ENCODE measurements at regions not wholly inside any gene's neighbourhood (a gene's known extent, or its start where the extent isn't known, plus 50 kb on each side); places are given as distances from the start of the nearest gene placed in this dataset.
"Not testable (repeated sequence)": the region's sequence is repeated elsewhere in the genome, so short reads cannot be mapped to it uniquely, and the experiment has no call there.

DNA sequence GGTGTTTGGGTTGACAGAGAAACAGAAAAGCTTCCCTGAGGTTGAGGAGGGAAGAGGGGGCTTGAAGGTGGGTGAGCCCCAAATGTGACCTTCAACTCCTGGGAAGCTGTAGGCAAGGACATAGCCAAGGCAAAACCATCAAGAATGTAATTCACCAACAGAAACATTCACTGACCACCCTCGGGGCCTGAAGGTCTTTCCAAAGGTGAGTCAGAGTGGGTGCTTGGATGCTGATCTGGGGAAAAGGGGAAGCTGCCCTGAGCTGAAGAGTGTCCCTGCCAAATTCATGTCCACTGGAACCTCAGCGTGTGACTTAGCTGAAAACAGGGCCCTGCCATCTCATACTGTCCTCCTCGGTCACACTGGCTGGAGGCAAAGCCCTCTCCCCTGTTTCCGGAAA lies 234.2 kb upstream of the SULF2 start:
- peaks cover 6 to 42% of the 10 kb centered on the region in 2 donors for H3K27me3 Mint-ChIP-seq
- Histone ChIP-seq H3K9me3 (ENCODE audit: low read length) (no peaks in the 10 kb centered on the region), H3K4me3 (ENCODE audit: low read length) (no peak overlapping the region), H3K27ac (ENCODE audit: low read depth, low read length) (no peak overlapping the region), H3K27me3 (ENCODE audit: insufficient read depth, low read length, poor library complexity, severe bottlenecking) (no peaks in the 10 kb centered on the region), H3K36me3 (ENCODE audit: insufficient read depth, low read length) (no peaks in the 10 kb centered on the region), H3K4me1 (ENCODE audit: insufficient read depth, low read length) (no peaks in the 10 kb centered on the region)
- H3K9me3 Mint-ChIP-seq, result peaks cover 2 to 8% (median 3%) of the 10 kb centered on the region in 5 donors
- peaks cover 0 to 3% (median 0%) of the 10 kb centered on the region in 3 donors for H3K36me3 Mint-ChIP-seq
- POLR2A ChIA-PET, result no interaction called here
- H3K27ac Mint-ChIP-seq, result no peak overlapping the region
- no peak overlapping the region for H3K4me3 Mint-ChIP-seq
- H3K4me1 Mint-ChIP-seq, result no peaks in the 10 kb centered on the region
- CTCF ChIA-PET, result no interaction called here
- no peak for DNase-seq

DNA sequence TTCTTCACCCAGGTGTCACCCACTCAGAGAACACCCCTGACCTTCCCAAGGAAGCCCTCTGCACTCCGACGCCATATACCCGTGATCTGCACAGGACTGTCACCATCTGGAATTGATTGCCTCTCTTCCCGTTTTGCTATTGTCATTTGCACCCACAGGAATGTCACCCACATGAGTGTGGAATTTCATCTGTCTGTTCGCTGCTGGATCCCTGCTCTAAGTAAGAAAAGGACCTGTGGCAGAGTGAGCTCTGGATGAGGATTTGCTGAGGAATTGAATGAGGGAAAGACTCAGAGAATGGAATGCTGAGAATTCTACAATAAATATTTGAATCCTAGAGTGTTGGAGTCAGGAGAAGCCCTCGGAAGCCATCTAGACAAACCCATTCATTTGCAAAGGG lies 233.6 kb upstream of the SULF2 start:
- H3K4me3 ChIP-seq (ENCODE audit: low read length); DNase-seq; H3K4me1 Mint-ChIP-seq; H3K27me3 ChIP-seq (ENCODE audit: insufficient read depth, low read length, poor library complexity, severe bottlenecking); H3K36me3 Mint-ChIP-seq; H3K4me1 ChIP-seq (ENCODE audit: insufficient read depth, low read length); POLR2A ChIA-PET; H3K27ac Mint-ChIP-seq; H3K27ac ChIP-seq (ENCODE audit: low read depth, low read length); H3K9me3 Mint-ChIP-seq; H3K9me3 ChIP-seq (ENCODE audit: low read length); H3K36me3 ChIP-seq (ENCODE audit: insufficient read depth, low read length); CTCF ChIA-PET; H3K4me3 Mint-ChIP-seq: not testable (repeated sequence)
- H3K27me3 Mint-ChIP-seq, result peaks cover 6 to 38% of the 10 kb centered on the region in 2 donors

DNA sequence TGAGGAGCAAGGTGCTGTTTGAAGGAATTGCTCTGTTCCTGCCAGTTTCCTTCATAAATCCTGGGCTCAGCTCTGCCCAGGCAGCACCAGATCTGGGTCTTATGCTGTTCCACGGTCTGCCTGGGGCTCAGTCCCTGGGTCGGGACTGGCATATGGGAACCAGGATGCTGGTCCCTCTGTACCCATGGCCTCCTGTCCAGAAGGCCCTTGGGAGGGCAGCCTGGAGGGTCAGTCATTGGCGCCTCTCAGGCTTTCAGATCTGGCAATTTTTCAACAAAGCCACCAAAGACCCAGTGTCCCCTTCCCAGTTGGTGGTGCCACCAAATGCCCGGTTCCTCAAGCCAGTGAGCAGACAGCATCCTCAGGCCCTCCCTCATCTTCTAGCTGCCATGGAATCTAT lies 232.7 kb upstream of the SULF2 start:
- peaks cover 0 to 3% (median 0%) of the 10 kb centered on the region in 3 donors for H3K36me3 Mint-ChIP-seq
- H3K4me3 ChIP-seq (ENCODE audit: low read length), result no peak overlapping the region
- H3K4me1 ChIP-seq (ENCODE audit: insufficient read depth, low read length), result no peaks in the 10 kb centered on the region
- H3K4me1 Mint-ChIP-seq, result no peaks in the 10 kb centered on the region
- ChIA-PET POLR2A (no interaction called here), CTCF (no interaction called here)
- H3K27me3 ChIP-seq (ENCODE audit: insufficient read depth, low read length, poor library complexity, severe bottlenecking), result no peaks in the 10 kb centered on the region
- H3K27ac ChIP-seq (ENCODE audit: low read depth, low read length), result no peak overlapping the region
- DNase-seq, result no peak
- peaks cover 6 to 43% of the 10 kb centered on the region in 2 donors for H3K27me3 Mint-ChIP-seq
- no peak overlapping the region for H3K27ac Mint-ChIP-seq
- no peaks in the 10 kb centered on the region for H3K36me3 ChIP-seq (ENCODE audit: insufficient read depth, low read length)
- no peak overlapping the region for H3K4me3 Mint-ChIP-seq
- no peaks in the 10 kb centered on the region for H3K9me3 ChIP-seq (ENCODE audit: low read length)
- H3K9me3 Mint-ChIP-seq, result peaks cover 2 to 10% (median 7%) of the 10 kb centered on the region in 5 donors

DNA sequence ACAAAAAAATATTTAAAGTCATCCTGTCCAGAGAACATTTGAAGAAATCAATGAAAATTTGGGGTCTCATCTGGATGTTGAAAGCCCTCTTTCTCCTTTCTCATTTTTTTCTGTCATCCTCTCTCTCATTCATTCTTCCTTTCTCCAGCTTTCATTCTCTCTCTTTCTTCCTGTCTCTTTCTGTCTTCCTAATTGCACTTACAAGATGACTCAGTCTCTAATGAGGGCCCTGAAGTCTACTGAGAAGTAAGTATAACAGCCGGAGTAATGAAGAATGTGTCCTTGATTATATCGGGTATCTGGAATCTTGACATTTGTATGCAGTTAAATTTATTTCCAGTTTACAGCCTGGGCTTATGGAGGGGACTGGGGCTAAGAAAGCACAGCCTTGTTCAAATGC lies 232.2 kb upstream of the SULF2 start:
- Histone ChIP-seq H3K36me3 (ENCODE audit: insufficient read depth, low read length) (no peaks in the 10 kb centered on the region), H3K27ac (ENCODE audit: low read depth, low read length) (no peak overlapping the region), H3K27me3 (ENCODE audit: insufficient read depth, low read length, poor library complexity, severe bottlenecking) (no peaks in the 10 kb centered on the region), H3K4me1 (ENCODE audit: insufficient read depth, low read length) (no peaks in the 10 kb centered on the region), H3K9me3 (ENCODE audit: low read length) (no peaks in the 10 kb centered on the region), H3K4me3 (ENCODE audit: low read length) (no peak overlapping the region)
- DNase-seq, result no peak
- H3K27me3 Mint-ChIP-seq, result peaks cover 6 to 47% of the 10 kb centered on the region in 2 donors
- ChIA-PET POLR2A (no interaction called here), CTCF (no interaction called here)
- no peaks in the 10 kb centered on the region for H3K4me1 Mint-ChIP-seq
- peaks cover 0 to 1% (median 0%) of the 10 kb centered on the region in 3 donors for H3K36me3 Mint-ChIP-seq
- peaks cover under 1 to 10% (median 8%) of the 10 kb centered on the region in 5 donors for H3K9me3 Mint-ChIP-seq
- no peak overlapping the region for H3K27ac Mint-ChIP-seq
- no peak overlapping the region for H3K4me3 Mint-ChIP-seq

DNA sequence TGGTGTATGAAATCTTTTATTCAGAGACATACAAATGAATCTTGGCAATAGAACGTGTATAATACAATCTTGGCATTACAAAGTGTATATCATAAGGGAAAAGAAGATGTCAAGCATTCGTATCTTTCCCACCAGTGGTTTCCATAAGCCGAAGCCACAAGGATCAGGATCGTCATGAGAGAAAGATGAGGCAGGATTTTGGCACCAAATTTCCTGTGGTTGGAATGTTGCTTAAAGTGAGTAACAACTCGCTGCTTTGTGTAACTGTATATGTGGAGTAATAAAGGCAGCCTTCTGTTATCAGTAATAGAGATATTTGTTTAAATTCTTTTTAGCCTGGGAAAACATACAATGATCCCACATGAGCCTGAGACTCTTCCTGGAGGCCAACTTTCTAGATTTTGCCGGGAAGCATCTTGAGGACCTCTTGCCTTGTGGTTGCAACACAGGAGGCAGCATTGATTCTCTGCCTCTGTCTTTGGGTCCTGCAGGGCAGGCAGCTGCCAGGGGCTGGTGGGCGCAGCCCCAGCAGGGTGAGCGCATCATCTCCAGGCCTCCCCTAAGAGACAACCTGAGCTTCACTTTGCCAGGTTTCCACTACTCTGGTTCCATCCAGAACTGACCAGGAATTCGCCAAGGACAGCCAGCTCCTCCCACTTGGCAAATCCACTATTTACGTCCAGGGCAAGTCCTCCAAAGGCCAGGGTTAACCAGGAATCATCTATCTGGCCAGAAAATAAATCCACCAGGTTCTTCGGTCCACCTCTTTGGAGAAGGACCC lies 230.9 kb upstream of the SULF2 start:
- ChIA-PET POLR2A (no interaction called here), CTCF (no interaction called here)
- H3K36me3 Mint-ChIP-seq, result no peaks in the 10 kb centered on the region
- Histone ChIP-seq H3K9me3 (ENCODE audit: low read length) (no peaks in the 10 kb centered on the region), H3K27ac (ENCODE audit: low read depth, low read length) (no peak overlapping the region), H3K4me3 (ENCODE audit: low read length) (no peak overlapping the region), H3K27me3 (ENCODE audit: insufficient read depth, low read length, poor library complexity, severe bottlenecking) (no peaks in the 10 kb centered on the region), H3K4me1 (ENCODE audit: insufficient read depth, low read length) (no peaks in the 10 kb centered on the region), H3K36me3 (ENCODE audit: insufficient read depth, low read length) (no peaks in the 10 kb centered on the region)
- H3K4me1 Mint-ChIP-seq, result no peaks in the 10 kb centered on the region
- peaks cover 6 to 44% of the 10 kb centered on the region in 2 donors for H3K27me3 Mint-ChIP-seq
- H3K9me3 Mint-ChIP-seq, result peaks cover 6 to 15% (median 13%) of the 10 kb centered on the region in 5 donors
- H3K4me3 Mint-ChIP-seq, result no peak overlapping the region
- DNase-seq, result no peak
- peak overlapping the region in 1 of 8 donors; percentile 57 for H3K27ac Mint-ChIP-seq

DNA sequence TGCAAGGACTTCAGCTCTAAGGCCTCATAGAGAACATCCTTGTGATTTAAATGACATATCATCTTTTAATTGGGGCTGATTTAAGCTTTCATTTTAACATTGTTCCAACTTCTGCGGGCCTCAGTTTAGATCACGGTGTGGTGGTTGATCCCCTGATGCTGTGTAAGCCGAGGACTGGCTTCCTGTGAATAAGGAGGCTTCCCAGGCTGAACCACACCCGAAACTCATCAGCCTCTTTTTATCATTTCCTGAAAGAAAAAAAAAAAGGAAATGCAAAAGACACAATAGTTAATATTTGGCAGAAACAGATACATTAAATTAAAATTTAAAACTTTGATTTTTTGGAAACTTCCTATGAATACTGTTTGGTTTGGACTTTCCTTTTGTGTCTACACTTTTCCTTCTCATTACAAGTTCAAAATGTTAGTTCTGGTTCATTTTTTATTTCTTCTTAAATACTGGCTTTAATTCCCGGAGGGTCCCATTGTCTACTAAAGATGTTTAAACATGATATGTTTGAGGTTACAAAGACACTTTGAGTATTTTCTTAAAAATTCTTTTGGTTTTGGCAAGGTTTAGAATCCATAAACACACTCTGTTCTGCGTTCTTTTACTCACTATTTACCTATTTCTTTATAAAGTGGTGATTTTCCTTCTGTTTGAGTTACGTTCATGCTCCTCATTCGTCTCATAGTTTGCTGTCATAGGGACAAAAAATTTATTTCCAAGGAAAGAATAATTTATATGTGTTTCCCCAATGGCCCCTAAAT lies 230.0 kb upstream of the SULF2 start:
- ChIA-PET POLR2A (no interaction called here), CTCF (no interaction called here)
- H3K9me3 Mint-ChIP-seq, result peaks cover 6 to 15% (median 13%) of the 10 kb centered on the region in 5 donors
- H3K4me3 Mint-ChIP-seq, result no peak overlapping the region
- H3K36me3 ChIP-seq (ENCODE audit: insufficient read depth, low read length), result no peaks in the 10 kb centered on the region
- H3K4me1 ChIP-seq (ENCODE audit: insufficient read depth, low read length), result no peaks in the 10 kb centered on the region
- H3K27me3 ChIP-seq (ENCODE audit: insufficient read depth, low read length, poor library complexity, severe bottlenecking), result no peaks in the 10 kb centered on the region
- H3K4me3 ChIP-seq (ENCODE audit: low read length), result no peak overlapping the region
- no peak overlapping the region for H3K27ac Mint-ChIP-seq
- H3K9me3 ChIP-seq (ENCODE audit: low read length), result no peaks in the 10 kb centered on the region
- no peak for DNase-seq
- H3K4me1 Mint-ChIP-seq, result no peaks in the 10 kb centered on the region
- no peak overlapping the region for H3K27ac ChIP-seq (ENCODE audit: low read depth, low read length)
- peaks cover 3 to 39% of the 10 kb centered on the region in 2 donors for H3K27me3 Mint-ChIP-seq
- H3K36me3 Mint-ChIP-seq, result no peaks in the 10 kb centered on the region

DNA sequence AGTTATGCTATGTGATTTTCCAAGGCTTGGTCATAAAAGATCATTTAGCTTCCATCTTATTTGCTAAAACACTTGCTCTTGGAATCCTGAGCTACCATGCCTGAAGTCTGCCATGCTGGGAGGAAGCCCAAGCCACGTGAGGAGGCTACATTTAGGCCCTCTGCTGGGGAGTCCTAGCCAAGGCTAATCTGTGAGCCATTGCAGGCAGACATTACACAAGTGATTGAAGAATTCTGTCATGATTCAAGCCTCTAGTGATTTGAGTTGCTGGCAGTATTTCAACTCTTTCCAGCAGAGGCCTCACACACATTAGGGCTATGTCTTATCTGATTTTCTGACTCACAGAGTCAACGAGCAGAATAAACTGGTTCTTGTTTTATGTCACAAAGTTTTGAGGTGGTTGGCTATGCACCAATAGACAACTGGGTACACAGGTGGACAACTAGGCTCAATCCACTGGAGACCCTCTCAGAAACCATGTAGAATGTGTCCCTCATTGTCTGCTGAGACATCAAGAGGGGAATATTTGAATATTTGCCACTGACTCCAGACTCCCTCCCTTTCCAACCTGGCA lies 227.2 kb upstream of the SULF2 start:
- H3K4me3 Mint-ChIP-seq, result no peak overlapping the region
- peak overlapping the region in 1 of 8 donors; percentile 52 for H3K27ac Mint-ChIP-seq
- ChIA-PET POLR2A (no interaction called here), CTCF (no interaction called here)
- peaks cover 0 to 26% of the 10 kb centered on the region in 2 donors for H3K27me3 Mint-ChIP-seq
- Histone ChIP-seq H3K4me1 (ENCODE audit: insufficient read depth, low read length) (no peaks in the 10 kb centered on the region), H3K9me3 (ENCODE audit: low read length) (no peaks in the 10 kb centered on the region), H3K36me3 (ENCODE audit: insufficient read depth, low read length) (no peaks in the 10 kb centered on the region), H3K4me3 (ENCODE audit: low read length) (no peak overlapping the region), H3K27me3 (ENCODE audit: insufficient read depth, low read length, poor library complexity, severe bottlenecking) (no peaks in the 10 kb centered on the region), H3K27ac (ENCODE audit: low read depth, low read length) (no peak overlapping the region)
- H3K36me3 Mint-ChIP-seq, result no peaks in the 10 kb centered on the region
- peaks cover 6 to 15% (median 13%) of the 10 kb centered on the region in 5 donors for H3K9me3 Mint-ChIP-seq
- no peaks in the 10 kb centered on the region for H3K4me1 Mint-ChIP-seq
- DNase-seq, result no peak

DNA sequence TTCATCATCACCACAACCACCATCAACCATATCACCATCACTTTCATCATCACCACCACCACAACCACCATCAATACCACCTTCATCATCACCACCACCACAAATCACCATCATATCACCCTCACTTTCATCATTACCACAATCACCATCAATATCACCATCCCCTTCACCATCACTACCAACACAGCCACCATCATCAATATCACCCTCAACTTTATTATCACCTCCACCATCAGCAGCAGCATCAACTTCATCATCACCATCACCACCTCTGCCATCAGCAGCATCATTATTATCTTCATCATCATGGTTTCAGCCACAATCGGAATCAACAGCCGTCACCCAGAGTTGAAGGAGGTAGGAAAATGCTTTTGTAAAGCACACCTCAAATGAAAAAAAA lies 225.7 kb upstream of the SULF2 start:
- Mint-ChIP-seq H3K27me3 (peaks cover 0 to 24% of the 10 kb centered on the region in 2 donors), H3K36me3 (no peaks in the 10 kb centered on the region), H3K9me3 (peaks cover 6 to 15% (median 12%) of the 10 kb centered on the region in 5 donors), H3K4me1 (no peaks in the 10 kb centered on the region), H3K4me3 (no peak overlapping the region), H3K27ac (no peak overlapping the region)
- DNase-seq, result no peak
- Histone ChIP-seq H3K4me1 (ENCODE audit: insufficient read depth, low read length) (no peaks in the 10 kb centered on the region), H3K4me3 (ENCODE audit: low read length) (no peak overlapping the region), H3K27ac (ENCODE audit: low read depth, low read length) (no peak overlapping the region), H3K27me3 (ENCODE audit: insufficient read depth, low read length, poor library complexity, severe bottlenecking) (no peaks in the 10 kb centered on the region), H3K9me3 (ENCODE audit: low read length) (no peaks in the 10 kb centered on the region), H3K36me3 (ENCODE audit: insufficient read depth, low read length) (no peaks in the 10 kb centered on the region)
- POLR2A ChIA-PET, result no interaction called here
- CTCF ChIA-PET, result no interaction called here
